Stimulated activated CD4-positive, alpha-beta T cell treated with anti-CD3 and anti-CD28 coated beads, Interleukin-1b, Interleukin-23, amount 100 ng/mL, for 1 hour (primary cell): ENCODE measurements at regions not wholly inside any gene's neighbourhood (a gene's known extent, or its start where the extent isn't known, plus 50 kb on each side); places are given as distances from the start of the nearest gene placed in this dataset.
"Not testable (repeated sequence)": the region's sequence is repeated elsewhere in the genome, so short reads cannot be mapped to it uniquely, and the experiment has no call there.

Experiments used
- DNase-seq, 2 donors: peaks; one replicate each; pipeline ENCODE4 v3.0.0-alpha.2; 2020; ENCODE audit warnings: low read depth in 2 of 2

DNA sequence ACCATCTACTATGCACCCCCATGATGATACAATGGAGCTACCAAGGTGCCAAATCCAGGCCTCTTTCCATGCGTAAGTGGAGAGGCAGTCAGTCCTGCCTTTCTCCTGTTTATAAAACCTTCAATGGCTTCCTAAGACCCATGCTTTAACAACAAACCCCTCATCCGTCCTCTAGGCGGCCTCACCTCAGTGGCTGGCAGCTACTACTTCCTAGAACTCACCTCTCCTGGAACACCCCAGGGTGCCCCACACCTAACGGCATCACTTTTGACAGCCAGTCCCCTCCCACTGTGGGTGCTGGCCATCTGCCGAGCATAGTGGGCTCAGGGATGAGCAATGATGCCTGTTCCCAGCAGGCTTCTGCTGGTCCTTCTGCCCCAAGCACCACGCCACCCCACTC is 80.0 kb upstream of the TAB2 start:
- DNase-seq, result no peak

GRCh38 chr6:149239573-149240209 is 77.8 kb upstream of the TAB2 start:
- DNase-seq, result no peak

- no peak for DNase-seq
Observed at GRCh38 chr6:149242883-149243282, 74.6 kb upstream of the TAB2 start.

GRCh38 chr6:149244105-149244504 is 73.4 kb upstream of the TAB2 start:
- no peak for DNase-seq

DNA sequence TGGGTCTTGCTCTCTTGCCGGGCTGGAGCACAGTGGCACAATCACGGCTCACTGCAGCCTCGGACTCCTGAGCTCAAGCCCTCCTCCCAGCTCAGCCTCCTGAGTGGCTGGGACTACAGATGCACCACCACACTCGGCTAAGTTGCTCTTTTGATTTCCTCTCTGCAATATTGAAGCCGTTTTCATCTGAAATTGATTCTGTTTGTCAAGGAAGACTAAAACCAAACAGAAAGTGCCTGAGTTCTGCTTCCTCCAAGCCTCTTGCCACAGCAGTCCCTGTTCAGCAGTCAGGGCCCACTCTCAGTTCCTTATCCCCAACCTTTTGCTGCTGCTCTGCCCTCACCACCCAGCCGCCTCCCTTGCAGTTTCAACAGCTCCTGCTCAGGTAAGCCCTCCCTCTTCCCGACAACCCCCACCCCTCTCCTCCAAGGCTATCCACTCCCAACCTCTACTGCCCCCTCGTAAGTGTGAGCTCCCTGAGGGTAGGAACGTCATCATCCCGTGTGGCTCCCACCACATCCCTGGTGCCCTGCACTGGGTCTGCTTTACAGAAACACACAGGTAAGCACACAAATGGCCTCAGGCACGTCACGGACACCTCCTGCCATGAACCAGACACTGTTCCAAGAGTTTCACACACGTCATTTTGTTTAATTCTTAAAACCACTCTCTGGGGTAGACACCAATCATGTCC is 70.7 kb upstream of the TAB2 start:
- no peak for DNase-seq

DNA sequence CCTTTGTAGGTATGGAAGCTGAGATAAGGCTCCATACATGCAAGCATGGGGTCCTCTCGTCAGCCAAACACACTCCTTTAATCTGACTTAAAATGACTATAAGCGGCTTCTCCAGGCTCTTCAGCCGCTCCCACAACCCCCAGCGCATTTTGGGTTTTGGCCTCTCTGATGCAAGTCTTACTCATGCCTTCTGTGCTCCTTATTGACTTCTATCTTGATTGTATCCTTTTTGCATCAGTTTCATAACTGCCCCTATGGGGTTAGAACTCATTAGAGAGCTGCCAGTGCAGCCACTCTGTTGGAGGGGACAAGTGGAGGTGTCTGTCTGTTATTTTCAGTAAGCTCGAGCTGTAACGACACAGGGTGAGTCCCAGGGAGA is 70.1 kb upstream of the TAB2 start:
- no peak for DNase-seq

DNA sequence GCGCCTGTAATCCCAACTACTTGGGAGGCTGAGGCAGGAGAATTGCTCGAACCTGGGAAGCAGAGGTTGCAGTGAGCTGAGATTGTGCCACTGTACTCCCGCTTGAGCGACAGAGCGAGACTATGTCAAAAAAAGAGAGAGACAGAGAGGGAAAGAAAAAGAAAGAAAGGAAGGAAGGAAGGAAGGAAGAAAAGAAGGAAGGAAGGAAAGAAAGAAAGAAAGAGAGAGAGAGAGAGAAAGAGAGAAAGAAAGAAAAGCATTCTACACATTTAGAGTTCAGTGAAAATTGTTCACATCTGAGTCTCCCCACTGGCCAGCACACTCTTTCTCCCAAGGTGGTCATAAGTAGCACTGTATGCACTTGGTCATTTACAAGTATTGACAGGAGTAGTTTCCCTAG is 69.2 kb upstream of the TAB2 start:
- DNase-seq, result not testable (repeated sequence)

DNA sequence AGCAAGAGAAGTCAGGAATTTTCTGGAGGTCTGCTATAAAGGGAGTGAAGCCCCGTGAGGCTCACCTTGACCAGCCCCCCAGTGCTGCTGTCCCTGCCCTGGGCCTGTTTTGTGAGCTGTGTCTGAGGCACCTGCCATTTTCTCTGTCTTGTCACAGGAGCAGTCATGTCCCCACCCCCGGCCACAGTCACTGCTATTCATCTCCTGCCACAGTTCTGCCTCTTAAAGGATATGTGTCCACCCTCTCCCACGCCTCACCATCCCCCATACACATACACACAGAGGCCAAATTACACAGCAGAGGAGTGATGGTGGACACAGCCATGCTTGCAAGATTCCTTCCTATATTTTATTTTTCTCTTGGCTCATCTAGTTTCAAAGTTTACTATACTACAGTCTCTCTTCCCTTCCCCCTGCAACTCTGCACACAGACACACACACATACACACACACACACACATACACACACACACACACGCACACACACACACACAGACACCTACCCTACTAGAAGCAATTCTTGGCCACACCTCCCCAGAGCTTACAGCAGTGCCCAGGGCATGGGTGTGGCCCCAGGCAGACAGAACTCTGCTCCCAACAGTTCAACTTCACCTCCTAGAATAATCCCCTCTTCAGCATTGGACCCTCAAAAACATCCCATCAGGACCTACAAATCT is 68.7 kb upstream of the TAB2 start:
- no peak for DNase-seq

GRCh38 chr6:149249370-149250357 is 67.8 kb upstream of the TAB2 start:
- DNase-seq, result no peak

GRCh38 chr6:149250951-149251350 is 66.6 kb upstream of the TAB2 start:
- no peak for DNase-seq

- no peak for DNase-seq
Observed at GRCh38 chr6:149252622-149253021, 64.9 kb upstream of the TAB2 start.

DNA sequence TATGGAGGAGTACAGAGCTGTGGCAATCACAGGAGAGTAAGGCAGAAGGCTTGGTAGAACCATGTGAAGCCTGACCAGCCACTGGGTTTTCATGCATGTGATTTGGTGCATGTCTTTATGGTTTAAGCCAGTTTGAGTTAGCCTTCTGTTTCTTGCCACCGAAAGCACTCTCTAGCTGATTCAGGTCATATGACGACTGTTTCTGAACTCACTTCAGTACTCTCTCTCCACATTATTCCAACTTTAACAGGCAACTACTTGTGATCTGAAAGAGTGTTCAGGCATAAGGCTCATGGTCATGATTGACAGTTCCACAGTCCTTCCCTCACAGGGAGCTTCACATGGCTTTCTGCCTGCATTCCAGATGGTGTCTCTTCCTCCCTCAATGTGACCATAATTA is 63.3 kb upstream of the TAB2 start:
- no peak for DNase-seq

GRCh38 chr6:149259753-149260152 is 57.8 kb upstream of the TAB2 start:
- no peak for DNase-seq

- DNase-seq, result no peak
Observed at GRCh38 chr6:149260214-149260874, 57.2 kb upstream of the TAB2 start.

DNA sequence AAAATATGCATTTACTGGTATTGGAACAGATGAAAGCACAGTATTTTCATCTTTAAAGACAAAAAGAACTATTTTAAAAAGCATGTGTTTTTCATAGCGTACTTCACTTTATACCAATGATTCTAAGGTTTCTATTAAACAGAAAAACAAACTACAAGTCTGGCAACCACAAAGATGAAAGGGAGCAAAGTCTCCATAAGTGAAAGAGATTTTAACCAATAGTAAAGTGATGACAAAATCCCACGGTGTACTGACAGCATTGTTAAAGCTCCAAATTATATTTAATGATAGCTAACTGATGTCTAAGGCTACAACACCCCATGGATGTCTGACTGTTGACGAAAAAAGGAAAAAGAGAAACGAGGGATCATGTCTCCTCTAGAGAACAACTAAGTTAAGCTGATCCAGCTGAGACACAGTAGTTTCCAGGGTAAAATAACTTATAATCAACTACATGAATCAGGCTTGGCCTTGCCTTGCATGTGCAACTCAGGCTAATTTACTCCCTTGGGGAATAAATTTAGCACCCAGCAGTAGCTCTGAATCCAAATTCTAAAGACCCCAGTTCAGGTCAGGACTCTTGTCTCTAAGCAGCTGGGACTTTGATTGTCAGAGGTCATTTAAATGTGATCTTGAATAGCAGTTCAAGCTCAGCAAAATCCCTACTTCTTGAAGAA is 56.0 kb upstream of the TAB2 start:
- DNase-seq, result no peak

GRCh38 chr6:149263321-149263720 is 54.2 kb upstream of the TAB2 start:
- no peak for DNase-seq

DNA sequence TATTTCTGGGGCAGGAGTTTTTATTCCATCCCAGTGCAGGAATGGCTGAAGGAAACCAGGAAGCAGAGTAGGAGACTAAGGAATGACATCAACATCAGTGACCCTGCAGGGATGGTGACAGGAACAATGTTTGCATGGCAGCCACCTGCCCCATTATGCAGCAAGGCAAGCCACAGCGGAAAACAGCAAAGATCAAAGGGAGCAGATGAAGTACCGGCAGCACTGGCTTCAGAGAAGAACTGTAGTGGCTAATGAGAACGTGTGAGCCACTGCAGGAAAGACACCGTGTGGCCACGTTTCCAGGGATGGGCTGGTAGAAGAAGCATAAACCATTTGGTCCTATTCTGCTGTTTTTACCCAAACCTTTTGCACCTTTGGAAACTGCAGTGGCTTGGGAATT is 52.9 kb upstream of the TAB2 start:
- peak in 1 of 2 donors; percentile 26 for DNase-seq

DNA sequence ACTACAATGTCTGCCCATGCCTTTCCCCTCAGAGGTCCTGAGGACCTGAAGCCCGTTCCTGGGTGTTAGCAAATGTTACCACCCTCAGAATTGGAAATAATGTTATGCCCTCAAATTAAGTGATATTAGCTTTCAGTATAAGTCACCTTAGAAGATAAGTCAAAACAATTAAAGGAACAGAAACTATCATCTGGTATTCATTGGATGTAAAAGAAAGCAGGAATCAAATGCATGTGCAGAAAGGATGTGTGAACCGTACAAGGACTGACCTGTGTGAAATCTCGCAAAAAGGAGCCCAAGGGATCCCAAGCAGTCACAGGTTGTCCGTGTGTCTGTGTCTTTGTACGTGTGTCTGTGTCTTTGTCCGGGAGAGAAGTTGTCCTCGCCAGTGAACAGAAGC is 51.6 kb upstream of the TAB2 start:
- no peak for DNase-seq

GRCh38 chr6:149266659-149267058 is 50.9 kb upstream of the TAB2 start:
- DNase-seq, result no peak

DNA sequence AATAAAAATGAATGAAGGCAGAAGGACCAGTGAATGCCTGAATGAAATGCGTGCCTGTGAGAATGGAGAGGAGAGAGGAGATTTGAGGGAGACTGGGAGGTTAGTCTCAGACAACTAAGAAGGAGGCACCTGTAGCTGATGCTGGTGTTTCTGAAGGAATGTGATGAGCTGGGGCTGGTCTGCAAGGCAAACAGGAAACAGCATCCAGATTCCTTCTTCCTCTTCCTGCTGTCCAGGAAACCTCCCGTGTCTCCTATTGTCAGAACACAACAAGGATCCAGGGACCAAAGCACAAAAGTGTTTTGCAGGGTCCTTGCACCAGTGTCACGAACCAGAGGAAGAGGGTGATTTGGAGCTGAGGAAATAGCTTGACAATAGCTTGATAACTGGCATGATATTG is 50.4 kb upstream of the TAB2 start:
- no peak for DNase-seq

DNA sequence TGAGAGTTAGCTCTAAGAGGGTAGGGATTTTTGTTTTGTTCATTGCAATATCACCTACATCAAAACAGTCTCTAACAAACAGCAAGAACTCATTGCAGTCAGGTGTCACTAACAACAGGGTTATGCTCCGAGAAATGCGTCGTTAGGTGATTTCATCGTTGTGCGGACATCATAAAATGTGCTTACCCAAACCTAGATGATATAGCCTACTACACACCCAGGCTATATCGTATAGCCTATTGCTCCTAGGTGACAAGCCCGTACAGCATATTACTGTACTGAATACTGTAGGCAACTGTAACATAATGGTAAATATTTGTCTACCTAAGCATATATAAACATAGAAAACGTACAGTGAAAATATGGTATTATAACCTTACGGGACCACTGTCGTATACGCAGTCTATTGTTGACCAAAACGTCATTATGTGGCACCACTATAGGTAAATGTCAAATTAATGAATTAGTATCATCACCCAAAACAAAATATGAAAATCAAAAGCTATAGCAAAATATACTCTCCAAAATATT is 49.9 kb upstream of the TAB2 start:
- DNase-seq, result no peak
